Neural crest cell (in vitro differentiated cells): ENCODE measurements at regions not wholly inside any gene's neighbourhood (a gene's known extent, or its start where the extent isn't known, plus 50 kb on each side); places are given as distances from the start of the nearest gene placed in this dataset.

Experiments used
- DNase-seq: peaks from one replicate; pipeline ENCODE4 v3.0.0; 2021; ENCODE audit warnings: low read depth, mixed read lengths, low spot score
- H3K27ac Mint-ChIP-seq: one replicate; pipeline ENCODE4 v1.8.0; 2021; ENCODE audit warnings: mild to moderate bottlenecking, mixed read lengths; ENCODE audit not compliant: unreplicated experiment
- H3K27me3 Mint-ChIP-seq: 2 replicates; pipeline ENCODE4 v1.8.0; 2021; ENCODE audit warnings: low read depth, mild to moderate bottlenecking, mixed read lengths
- H3K36me3 Mint-ChIP-seq: 2 replicates; pipeline ENCODE4 v1.8.0; 2021; ENCODE audit warnings: low read depth, mild to moderate bottlenecking, mixed read lengths
- H3K4me1 Mint-ChIP-seq: 2 replicates; pipeline ENCODE4 v1.8.0; 2021; ENCODE audit warnings: mixed read lengths
- H3K4me3 Mint-ChIP-seq: one replicate; pipeline ENCODE4 v1.8.0; 2021; ENCODE audit warnings: mild to moderate bottlenecking, mixed read lengths
- H3K9me3 Mint-ChIP-seq: 2 replicates; pipeline ENCODE4 v1.8.0; 2021; ENCODE audit warnings: mixed read lengths
- CTCF ChIP-seq: fragments of 200-600 bp; sonication (generic); conservative IDR thresholded peaks from 2 replicates; pipeline ENCODE4 v1.5.0; 2021; ENCODE audit warnings: antibody characterized with exemption, mild to moderate bottlenecking

GRCh38 chr10:117911684-117912083, 135.1 kb downstream of the RAB11FIP2 start:
- H3K27me3 Mint-ChIP-seq, result peaks cover 12% of the 10 kb centered on the region
- DNase-seq, result no peak
- H3K9me3 Mint-ChIP-seq, result no peaks in the 10 kb centered on the region
- no peaks in the 10 kb centered on the region for H3K36me3 Mint-ChIP-seq
- no peak overlapping the region for H3K4me3 Mint-ChIP-seq
- no peak overlapping the region for H3K27ac Mint-ChIP-seq
- peaks cover 8% of the 10 kb centered on the region for H3K4me1 Mint-ChIP-seq
- no peak for TF ChIP-seq CTCF

- Mint-ChIP-seq H3K4me1 (no peaks in the 10 kb centered on the region), H3K4me3 (no peak overlapping the region), H3K36me3 (no peaks in the 10 kb centered on the region), H3K9me3 (no peaks in the 10 kb centered on the region), H3K27me3 (peaks cover 6% of the 10 kb centered on the region), H3K27ac (no peak overlapping the region)
- no peak for TF ChIP-seq CTCF
- DNase-seq, result no peak
These were observed 132.4 kb downstream of the RAB11FIP2 start for GRCh38 chr10:117914334-117914733.

GRCh38 chr10:117920956-117921355, 125.8 kb downstream of the RAB11FIP2 start:
- H3K4me3 Mint-ChIP-seq, result no peak overlapping the region
- H3K27me3 Mint-ChIP-seq, result peaks cover 3% of the 10 kb centered on the region
- H3K4me1 Mint-ChIP-seq, result no peaks in the 10 kb centered on the region
- H3K27ac Mint-ChIP-seq, result no peak overlapping the region
- no peak for DNase-seq
- TF ChIP-seq CTCF, result no peak
- no peaks in the 10 kb centered on the region for H3K9me3 Mint-ChIP-seq
- no peaks in the 10 kb centered on the region for H3K36me3 Mint-ChIP-seq

GRCh38 chr10:117921421-117921820, 125.3 kb downstream of the RAB11FIP2 start:
- Mint-ChIP-seq H3K4me1 (no peaks in the 10 kb centered on the region), H3K27ac (no peak overlapping the region), H3K4me3 (no peak overlapping the region), H3K27me3 (no peaks in the 10 kb centered on the region), H3K36me3 (no peaks in the 10 kb centered on the region), H3K9me3 (no peaks in the 10 kb centered on the region)
- TF ChIP-seq CTCF, result no peak
- DNase-seq, result no peak

GRCh38 chr10:117924820-117925219, 121.9 kb downstream of the RAB11FIP2 start:
- no peak for TF ChIP-seq CTCF
- DNase-seq, result no peak
- Mint-ChIP-seq H3K9me3 (no peaks in the 10 kb centered on the region), H3K36me3 (no peaks in the 10 kb centered on the region), H3K27ac (no peak overlapping the region), H3K4me3 (no peak overlapping the region), H3K27me3 (no peaks in the 10 kb centered on the region), H3K4me1 (no peaks in the 10 kb centered on the region)

- H3K27ac Mint-ChIP-seq, result no peak overlapping the region
- no peaks in the 10 kb centered on the region for H3K27me3 Mint-ChIP-seq
- H3K36me3 Mint-ChIP-seq, result no peaks in the 10 kb centered on the region
- no peaks in the 10 kb centered on the region for H3K4me1 Mint-ChIP-seq
- no peak for DNase-seq
- no peak for TF ChIP-seq CTCF
- no peak overlapping the region for H3K4me3 Mint-ChIP-seq
- no peaks in the 10 kb centered on the region for H3K9me3 Mint-ChIP-seq
These were observed 121.4 kb downstream of the RAB11FIP2 start for GRCh38 chr10:117925369-117925768.
